ENCODE measurements at regions not wholly inside any gene's neighbourhood (a gene's known extent, or its start where the extent isn't known, plus 50 kb on each side); places are given as distances from the start of the nearest gene placed in this dataset.
A peak's percentile ranks its signal among the peaks of the same experiment; 100 is the strongest.
"Not testable (repeated sequence)": the region's sequence is repeated elsewhere in the genome, so short reads cannot be mapped to it uniquely, and the experiment has no call there.

GRCh38 chr5:157947156-157947555, 88.2 kb upstream of the CLINT1 start:
- DNase-seq (ENCODE audit: low read depth in 2 of 2) = no peak

DNA sequence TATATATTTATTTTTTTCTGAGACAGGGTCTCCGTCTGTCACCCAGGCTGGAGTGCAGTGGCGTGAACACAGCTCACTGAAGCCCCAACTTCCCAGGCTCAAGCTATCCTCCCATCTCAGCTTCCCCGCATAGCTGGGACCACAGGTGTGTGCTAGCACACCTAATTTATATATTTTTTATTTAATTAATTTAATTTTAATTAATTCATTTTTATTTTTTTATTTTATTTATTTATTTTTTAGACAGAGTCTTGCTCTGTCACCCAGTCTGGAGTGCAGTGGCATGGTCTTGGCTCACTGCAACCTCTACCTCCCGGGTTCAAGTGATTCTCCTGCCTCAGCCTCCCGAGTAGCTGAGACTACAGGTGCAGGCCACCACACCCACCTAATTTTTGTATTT, 86.9 kb upstream of the CLINT1 start:
- DNase-seq (ENCODE audit: low read depth in 2 of 2) = not testable (repeated sequence)

GRCh38 chr5:157944938-157945337, 86.0 kb upstream of the CLINT1 start:
- DNase-seq (ENCODE audit: low read depth in 2 of 2) = no peak

DNA sequence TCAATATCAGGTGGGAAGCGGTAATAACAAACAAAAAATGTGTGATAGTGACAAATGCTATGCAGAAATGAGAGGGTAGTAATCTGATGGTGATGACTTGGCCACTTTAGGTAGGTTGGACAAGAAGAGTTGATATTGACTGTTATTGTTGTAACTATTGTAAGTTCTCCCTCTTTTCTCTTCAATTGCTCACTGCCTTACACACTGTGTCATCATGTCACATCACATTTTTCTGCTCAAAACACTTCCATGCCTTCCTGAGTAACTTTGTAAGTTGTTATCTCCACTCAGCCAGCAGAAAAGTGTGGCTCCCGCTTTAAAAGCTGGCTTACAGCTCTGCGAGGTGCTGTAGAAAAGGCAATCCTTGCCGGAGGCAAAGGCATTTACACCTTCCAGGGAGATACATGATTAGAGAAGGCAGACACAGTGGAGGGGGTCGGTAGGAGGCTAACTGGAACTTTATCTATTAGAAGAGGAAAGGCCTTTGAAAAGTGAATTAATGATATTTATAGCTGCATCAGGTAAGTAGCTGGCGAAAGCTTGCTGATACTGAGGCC, 85.2 kb upstream of the CLINT1 start:
- no peak for DNase-seq (ENCODE audit: low read depth in 2 of 2)

DNA sequence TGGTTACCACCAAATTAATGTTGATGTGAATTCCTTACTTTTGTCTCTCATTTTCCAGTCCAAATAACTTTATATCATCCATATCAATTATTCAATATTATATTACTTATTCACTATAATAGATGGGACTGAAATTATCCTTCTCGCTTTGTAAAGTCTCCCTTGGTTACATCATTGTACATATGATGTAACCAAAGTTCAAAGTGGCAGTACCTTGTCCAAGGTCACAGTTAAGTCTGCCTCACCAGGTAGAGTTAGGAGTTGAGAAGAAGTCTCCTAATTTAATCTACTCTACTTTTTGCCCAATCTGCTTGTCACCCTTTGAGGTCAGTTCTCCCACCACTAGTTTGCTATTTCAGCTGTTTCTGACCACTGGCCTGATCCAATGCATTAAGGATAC, 83.7 kb upstream of the CLINT1 start:
- DNase-seq (ENCODE audit: low read depth in 2 of 2) = no peak

GRCh38 chr5:157941616-157942015, 82.7 kb upstream of the CLINT1 start:
- DNase-seq (ENCODE audit: low read depth in 2 of 2) = no peak

DNA sequence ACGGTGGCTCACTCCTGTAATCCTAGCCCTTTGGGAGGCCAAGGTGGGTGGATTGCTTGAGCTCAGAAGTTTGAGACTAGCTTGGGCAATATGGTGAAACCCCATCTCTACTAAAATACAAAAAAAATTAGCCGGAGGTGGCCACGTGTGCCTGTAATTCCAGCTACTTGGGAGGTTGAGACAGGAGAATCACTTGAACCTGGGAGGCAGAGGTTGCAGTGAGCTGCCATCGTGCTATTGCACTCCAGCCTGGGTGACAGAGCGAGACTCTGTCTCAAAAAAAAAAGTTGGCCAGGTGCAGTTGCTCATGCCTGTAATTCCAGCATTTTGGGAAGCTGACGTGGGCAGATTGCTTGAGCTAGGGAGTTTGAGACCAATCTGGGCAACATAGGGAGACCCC, 79.2 kb upstream of the CLINT1 start:
- not testable (repeated sequence) for DNase-seq (ENCODE audit: low read depth in 2 of 2)

DNA sequence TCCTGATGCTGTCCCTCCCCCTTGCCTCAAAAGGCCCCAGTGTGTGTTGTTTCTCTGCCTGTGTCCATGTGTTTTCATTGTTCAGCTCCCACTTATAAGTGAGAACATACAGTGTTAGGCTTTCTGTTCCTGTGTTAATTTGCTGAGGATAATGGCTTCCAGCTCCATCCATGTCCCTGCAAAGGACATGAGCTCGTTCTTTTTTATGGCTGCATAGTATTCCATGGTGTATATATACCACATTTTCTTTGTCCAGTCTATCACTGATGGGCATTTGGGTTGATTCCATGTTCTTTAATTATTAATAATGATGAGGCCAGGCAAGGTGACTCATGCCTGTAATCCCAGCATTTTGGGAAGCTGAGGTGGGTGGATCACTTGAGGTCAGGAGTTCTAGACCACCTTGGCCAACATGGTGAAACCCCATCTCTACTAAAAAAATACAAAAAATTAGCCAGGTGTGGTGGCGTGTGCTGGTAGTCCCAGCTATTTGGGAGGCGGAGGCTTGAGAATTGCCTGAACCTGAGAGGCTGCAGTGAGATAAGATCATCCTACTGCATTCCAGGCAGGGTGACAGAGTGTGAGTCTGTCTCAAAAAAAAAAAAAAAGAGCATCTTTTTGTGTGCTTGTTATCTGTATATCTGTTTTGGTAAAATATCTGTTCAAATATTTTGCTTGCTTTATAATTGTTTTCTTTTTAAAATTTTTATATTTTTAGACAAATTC, 78.0 kb upstream of the CLINT1 start:
- DNase-seq (ENCODE audit: low read depth in 2 of 2) = not testable (repeated sequence)

DNA sequence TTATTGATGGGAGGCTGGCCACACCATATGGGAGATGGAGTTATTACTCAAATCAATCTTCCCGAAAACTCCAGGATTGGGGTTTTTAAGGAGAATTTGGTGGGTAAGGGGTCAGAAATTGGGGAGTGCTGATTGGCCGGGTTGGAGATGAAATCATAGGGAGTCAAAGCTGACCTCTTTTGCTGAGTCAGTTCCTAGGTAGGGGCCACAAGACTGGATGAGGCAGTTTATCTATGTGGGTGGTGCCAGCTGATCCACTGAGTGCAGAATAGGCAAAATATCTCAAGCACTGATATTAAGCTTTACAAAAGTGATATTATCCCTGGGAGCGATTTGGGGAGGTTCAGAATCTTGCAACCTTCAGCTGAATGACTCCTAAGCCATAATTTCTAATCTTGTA, 75.7 kb upstream of the CLINT1 start:
- DNase-seq (ENCODE audit: low read depth in 2 of 2) = no peak

DNA sequence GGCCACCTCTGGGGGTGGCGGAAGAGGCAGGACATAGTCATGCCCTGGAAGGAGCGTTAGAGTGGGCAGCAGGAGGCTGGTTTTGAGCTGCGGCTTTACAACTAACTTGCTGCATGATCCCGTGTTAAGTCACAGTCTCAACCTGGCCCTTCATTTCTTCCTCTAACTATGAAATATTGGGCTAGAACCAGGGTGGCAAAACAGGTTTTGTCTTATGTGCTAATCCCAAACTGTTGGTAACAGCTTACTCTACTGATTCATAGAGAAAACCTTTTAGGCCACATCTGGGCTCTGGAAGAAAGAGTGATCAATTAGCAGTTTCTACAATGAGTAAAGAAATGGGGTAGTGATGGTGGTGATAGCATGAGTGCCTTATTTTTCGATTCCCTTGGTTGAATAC, 74.1 kb upstream of the CLINT1 start:
- no peak for DNase-seq (ENCODE audit: low read depth in 2 of 2)

DNA sequence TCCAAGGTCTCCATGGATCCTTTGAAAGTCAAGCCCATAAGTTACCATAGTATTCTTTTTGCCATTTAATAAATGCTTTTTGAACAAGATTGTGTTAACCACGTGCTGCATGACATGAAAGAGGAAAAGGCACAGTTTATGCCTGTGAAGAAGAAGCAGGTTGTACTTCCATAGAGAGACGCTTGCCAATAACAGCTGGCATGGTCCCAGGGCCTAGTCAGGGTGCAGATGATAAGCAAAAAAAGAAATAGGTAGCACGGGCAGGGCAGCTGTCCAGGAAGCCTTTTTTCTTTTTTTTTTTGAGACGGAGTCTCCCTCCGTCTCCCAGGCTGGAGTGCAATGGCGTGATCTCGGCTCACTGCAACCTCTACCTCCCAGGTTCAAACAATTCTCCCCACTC, 71.8 kb upstream of the CLINT1 start:
- no peak for DNase-seq (ENCODE audit: low read depth in 2 of 2)

GRCh38 chr5:157926977-157927376, 68.0 kb upstream of the CLINT1 start:
- no peak for DNase-seq (ENCODE audit: low read depth in 2 of 2)

GRCh38 chr5:157925786-157926671, 67.1 kb upstream of the CLINT1 start:
- DNase-seq (ENCODE audit: low read depth in 2 of 2) = no peak

GRCh38 chr5:157924931-157925729, 66.2 kb upstream of the CLINT1 start:
- no peak for DNase-seq (ENCODE audit: low read depth in 2 of 2)

GRCh38 chr5:157924490-157924889, 65.5 kb upstream of the CLINT1 start:
- DNase-seq (ENCODE audit: low read depth in 2 of 2) = no peak

DNA sequence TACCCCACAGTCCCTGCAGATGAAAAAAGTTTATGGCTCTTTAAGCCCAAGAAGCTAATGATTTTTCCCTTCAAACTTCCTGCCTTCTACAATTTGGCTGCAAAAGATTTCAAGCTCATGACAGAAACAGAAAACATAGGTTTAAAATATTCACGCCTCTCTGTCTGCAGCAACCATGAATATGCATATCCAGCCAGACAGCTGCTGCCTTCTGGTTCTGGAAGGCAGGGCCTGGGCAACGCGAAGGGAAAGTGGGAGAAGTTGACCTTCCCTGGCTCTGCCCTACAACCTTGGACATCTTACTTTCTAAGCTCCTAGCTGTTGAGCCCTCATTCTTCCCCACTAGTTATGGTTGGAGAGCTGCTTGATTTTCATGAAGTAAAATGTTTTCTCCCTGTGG, 64.8 kb upstream of the CLINT1 start:
- DNase-seq (ENCODE audit: low read depth in 2 of 2) = no peak

GRCh38 chr5:157922026-157922425, 63.1 kb upstream of the CLINT1 start:
- no peak for DNase-seq (ENCODE audit: low read depth in 2 of 2)

GRCh38 chr5:157920828-157921170, 61.9 kb upstream of the CLINT1 start:
- no peak for DNase-seq (ENCODE audit: low read depth in 2 of 2)

- no peak for DNase-seq (ENCODE audit: low read depth in 2 of 2)
These were observed 60.1 kb upstream of the CLINT1 start for GRCh38 chr5:157918811-157919742.

- peak; percentile 13 to 25 for DNase-seq (ENCODE audit: low read depth in 2 of 2)
These were observed 59.2 kb upstream of the CLINT1 start for GRCh38 chr5:157917899-157918809.

Data from stimulated activated CD8-positive, alpha-beta memory T cell treated with anti-CD3 and anti-CD28 coated beads, Interleukin-7, amount 100 ng/mL, for 1 hour (primary cell).